HEK293 (cell line): ENCODE measurements at regions not wholly inside any gene's neighbourhood (a gene's known extent, or its start where the extent isn't known, plus 50 kb on each side); places are given as distances from the start of the nearest gene placed in this dataset.
A peak's percentile ranks its signal among the peaks of the same experiment; 100 is the strongest.

Experiments used
- CTCF ChIA-PET: fragments of 350-600 bp; formaldehyde crosslinking; extraction: SDS; loops from one replicate; lab custom pipeline; 2021; ENCODE audit warnings: antibody characterized with exemption; lab: Yijun Ruan, JAX
- POLR2A ChIA-PET: fragments of 300-600 bp; formaldehyde crosslinking; extraction: SDS; loops from one replicate; lab custom pipeline; 2020; ENCODE audit warnings: antibody characterized with exemption, inconsistent platforms; lab: Yijun Ruan, JAX
- H3K27ac ChIP-seq: fragments of 200-500 bp; sonication (Bioruptor generic); 2 replicates; pipeline ENCODE4 v1.5.1; 2014; ENCODE audit warnings: low read depth, low read length, control low read depth, inconsistent platforms; ENCODE audit errors: extremely low read depth
- H3K36me3 ChIP-seq, 2 experiments: fragments of 200-500 bp in 1 of 2; sonication (Bioruptor generic) in 1 of 2; 1 replicate in 1 of 2; 2 replicates in 1 of 2; pipeline ENCODE4 v1.5.1; 2014 to 2017; ENCODE audit warnings: inconsistent platforms in 2 of 2, low read length in 2 of 2; ENCODE audit not compliant: control insufficient read depth in 2 of 2, insufficient read depth in 1 of 2
- H3K4me1 ChIP-seq: fragments of 200-500 bp; sonication (Bioruptor generic); 2 replicates; pipeline ENCODE4 v1.5.1; 2014; ENCODE audit warnings: mild to moderate bottlenecking, low read length, inconsistent platforms; ENCODE audit not compliant: control insufficient read depth, insufficient read depth
- H3K4me3 ChIP-seq: 2 replicates; pipeline ENCODE4 v1.5.1; 2011; ENCODE audit warnings: low read depth, mild to moderate bottlenecking, control low read depth, low read length, moderate library complexity
- H3K9me3 ChIP-seq: fragments of 200-500 bp; sonication (Bioruptor generic); 2 replicates; pipeline ENCODE4 v1.5.1; 2014; ENCODE audit warnings: low read depth, low read length, inconsistent platforms; ENCODE audit not compliant: control insufficient read depth, insufficient read depth
- GLIS1 ChIP-seq: fragments of 450-650 bp; formaldehyde crosslinking; IDR thresholded peaks from 2 replicates; pipeline ENCODE4 v1.5.1; 2016; ENCODE audit warnings: missing biosample characterization, missing genetic modification characterization
- PRDM10 ChIP-seq: fragments of 450-650 bp; formaldehyde crosslinking; IDR thresholded peaks from 2 replicates; pipeline ENCODE4 v1.5.1; 2016; ENCODE audit warnings: missing biosample characterization, missing genetic modification characterization
- ZBTB48 ChIP-seq: fragments of 450-650 bp; formaldehyde crosslinking; IDR thresholded peaks from 2 replicates; pipeline ENCODE4 v1.5.1; 2016; ENCODE audit warnings: missing biosample characterization, missing genetic modification characterization
- ZNF140 ChIP-seq: fragments of 450-650 bp; formaldehyde crosslinking; IDR thresholded peaks from 2 replicates; pipeline ENCODE4 v1.5.1; 2016; ENCODE audit warnings: missing biosample characterization, missing genetic modification characterization
- ZNF157 ChIP-seq: fragments of 450-650 bp; formaldehyde crosslinking; IDR thresholded peaks from 2 replicates; pipeline ENCODE4 v1.5.1; 2016; ENCODE audit warnings: missing biosample characterization, missing genetic modification characterization
- ZNF335 ChIP-seq: fragments of 450-650 bp; formaldehyde crosslinking; conservative IDR thresholded peaks from 2 replicates; pipeline ENCODE4 v1.5.1; 2016; ENCODE audit warnings: missing biosample characterization, missing genetic modification characterization
- ZNF391 ChIP-seq: fragments of 450-650 bp; formaldehyde crosslinking; IDR thresholded peaks from 2 replicates; pipeline ENCODE4 v1.5.1; 2016; ENCODE audit warnings: low read depth, missing biosample characterization, missing genetic modification characterization, borderline replicate concordance
- ZNF521 ChIP-seq: fragments of 450-650 bp; formaldehyde crosslinking; IDR thresholded peaks from 2 replicates; pipeline ENCODE4 v1.5.1; 2017; ENCODE audit warnings: missing biosample characterization, mild to moderate bottlenecking, missing genetic modification characterization
- ZNF529 ChIP-seq: fragments of 450-650 bp; formaldehyde crosslinking; IDR thresholded peaks from 2 replicates; pipeline ENCODE4 v1.5.1; 2017; ENCODE audit warnings: missing genetic modification characterization, missing biosample characterization; ENCODE audit not compliant: insufficient replicate concordance
- ZNF585B ChIP-seq: fragments of 450-650 bp; formaldehyde crosslinking; IDR thresholded peaks from 2 replicates; pipeline ENCODE4 v1.5.1; 2016; ENCODE audit warnings: missing biosample characterization, missing genetic modification characterization
- ZNF654 ChIP-seq: fragments of 450-650 bp; formaldehyde crosslinking; IDR thresholded peaks from 2 replicates; pipeline ENCODE4 v1.5.1; 2016; ENCODE audit warnings: low read depth, missing biosample characterization, missing genetic modification characterization
- ZNF76 ChIP-seq: fragments of 450-650 bp; formaldehyde crosslinking; IDR thresholded peaks from 2 replicates; pipeline ENCODE4; 2016; ENCODE audit warnings: low read depth, missing biosample characterization, missing genetic modification characterization, borderline replicate concordance
- ZNF837 ChIP-seq: fragments of 450-650 bp; formaldehyde crosslinking; IDR thresholded peaks from 2 replicates; pipeline ENCODE4 v1.5.1; 2016; ENCODE audit warnings: missing biosample characterization, missing genetic modification characterization
- TF ChIP-seq, protein P1 (sequence below): fragments of 450-650 bp; formaldehyde crosslinking; IDR thresholded peaks from 2 replicates; pipeline ENCODE4 v1.5.1; 2016; ENCODE audit warnings: missing biosample characterization, missing genetic modification characterization
- TF ChIP-seq, protein P2 (sequence below): fragments of 450-650 bp; formaldehyde crosslinking; IDR thresholded peaks from 2 replicates; pipeline ENCODE4 v1.5.1; 2016; ENCODE audit warnings: missing biosample characterization, missing genetic modification characterization
- TF ChIP-seq, protein P3 (sequence below): fragments of 450-650 bp; formaldehyde crosslinking; IDR thresholded peaks from 2 replicates; pipeline ENCODE4 v1.5.1; 2016; ENCODE audit warnings: missing biosample characterization, missing genetic modification characterization

DNA sequence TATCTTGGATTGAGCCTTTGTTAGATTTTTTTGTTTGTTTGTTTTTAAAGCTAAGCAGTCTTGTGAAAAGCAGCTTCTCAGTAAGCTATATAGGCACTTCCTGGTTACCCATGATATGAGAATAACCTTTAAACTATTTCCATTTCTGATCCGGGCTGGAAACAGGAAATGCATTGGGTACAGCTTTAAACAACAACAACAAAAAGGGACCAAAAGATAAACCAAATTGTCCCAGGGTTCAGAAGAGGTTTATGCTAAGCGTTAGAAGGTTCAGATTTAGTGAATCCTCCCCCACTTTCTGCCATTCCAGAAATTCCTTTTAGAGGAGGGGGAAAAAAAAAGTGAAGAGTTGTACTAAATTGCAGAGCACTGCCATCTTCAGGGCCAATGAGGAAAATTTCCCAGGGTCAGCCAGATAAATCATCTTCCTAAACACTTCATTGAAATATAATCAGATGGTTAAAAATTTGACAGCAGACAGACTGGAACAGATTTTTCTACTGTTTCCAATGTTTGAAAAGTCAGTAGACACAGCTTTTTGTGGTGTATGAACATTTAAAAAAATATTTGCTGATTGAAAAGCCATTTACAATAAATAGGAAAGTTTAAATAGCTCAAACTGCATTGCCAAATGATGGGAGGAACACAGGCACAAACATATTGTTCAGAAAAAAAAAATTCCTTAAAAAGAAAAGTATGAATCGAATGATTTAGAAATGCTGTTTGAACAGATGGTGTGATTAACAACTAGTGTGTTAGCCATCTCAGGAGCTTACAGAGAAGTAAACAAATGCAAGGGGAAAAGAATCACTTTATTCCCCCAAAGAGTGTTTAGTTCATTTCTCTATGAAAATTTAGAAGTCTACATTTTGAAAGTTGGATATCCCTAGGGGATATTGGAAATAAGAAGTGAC is 189.9 kb upstream of the TANK start:
- Histone ChIP-seq H3K36me3 (no peaks in the 10 kb centered on the region), H3K4me1 (no peaks in the 10 kb centered on the region), H3K27ac (no peak overlapping the region), H3K4me3 (no peak overlapping the region), H3K9me3 (no peaks in the 10 kb centered on the region)
- POLR2A ChIA-PET = interaction anchor here (1.0 kb wide), 2 partner anchors 144 to 700 kb away, joined by 3 to 4 read pairs; no protein-coding TSS in a partner anchor
- CTCF ChIA-PET = interaction anchor here (0.6 to 2.7 kb wide), 33 partner anchors 8 to 911 kb away, joined by 3 to 19 read pairs (median 4); no protein-coding TSS in a partner anchor
- TF ChIP-seq ZNF529 (tag by site-specific recombination) (no peak), ZNF76 (tag by site-specific recombination) (no peak), ZNF521 (tag by site-specific recombination) (no peak), ZNF654 (tag by site-specific recombination) (peak; percentile 76), ZNF391 (tag by site-specific recombination) (no peak), GLIS1 (tag by site-specific recombination) (no peak), ZNF837 (tag by site-specific recombination) (no peak), ZNF335 (0 out of 2 replicates have a peak, but pooled peaks have one; percentile 14), ZNF585B (tag by site-specific recombination) (no peak), ZNF140 (tag by site-specific recombination) (no peak), ZBTB48 (tag by site-specific recombination) (no peak), ZNF157 (no peak), PRDM10 (tag by site-specific recombination) (peak; percentile 40; the same call in 1 of the 2 replicates)
- TF ChIP-seq, protein P1, sequence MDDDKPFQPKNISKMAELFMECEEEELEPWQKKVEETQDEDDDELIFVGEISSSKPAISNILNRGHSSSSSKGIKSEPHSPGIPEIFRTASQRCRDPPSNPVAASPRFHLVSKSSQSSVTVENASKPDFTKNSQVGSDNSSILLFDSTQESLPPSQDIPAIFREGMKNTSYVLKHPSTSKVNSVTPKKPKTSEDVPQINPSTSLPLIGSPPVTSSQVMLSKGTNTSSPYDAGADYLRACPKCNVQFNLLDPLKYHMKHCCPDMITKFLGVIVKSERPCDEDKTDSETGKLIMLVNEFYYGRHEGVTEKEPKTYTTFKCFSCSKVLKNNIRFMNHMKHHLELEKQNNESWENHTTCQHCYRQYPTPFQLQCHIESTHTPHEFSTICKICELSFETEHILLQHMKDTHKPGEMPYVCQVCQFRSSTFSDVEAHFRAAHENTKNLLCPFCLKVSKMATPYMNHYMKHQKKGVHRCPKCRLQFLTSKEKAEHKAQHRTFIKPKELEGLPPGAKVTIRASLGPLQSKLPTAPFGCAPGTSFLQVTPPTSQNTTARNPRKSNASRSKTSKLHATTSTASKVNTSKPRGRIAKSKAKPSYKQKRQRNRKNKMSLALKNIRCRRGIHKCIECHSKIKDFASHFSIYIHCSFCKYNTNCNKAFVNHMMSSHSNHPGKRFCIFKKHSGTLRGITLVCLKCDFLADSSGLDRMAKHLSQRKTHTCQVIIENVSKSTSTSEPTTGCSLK (tag by site-specific recombination) = no peak
- TF ChIP-seq, protein P2, sequence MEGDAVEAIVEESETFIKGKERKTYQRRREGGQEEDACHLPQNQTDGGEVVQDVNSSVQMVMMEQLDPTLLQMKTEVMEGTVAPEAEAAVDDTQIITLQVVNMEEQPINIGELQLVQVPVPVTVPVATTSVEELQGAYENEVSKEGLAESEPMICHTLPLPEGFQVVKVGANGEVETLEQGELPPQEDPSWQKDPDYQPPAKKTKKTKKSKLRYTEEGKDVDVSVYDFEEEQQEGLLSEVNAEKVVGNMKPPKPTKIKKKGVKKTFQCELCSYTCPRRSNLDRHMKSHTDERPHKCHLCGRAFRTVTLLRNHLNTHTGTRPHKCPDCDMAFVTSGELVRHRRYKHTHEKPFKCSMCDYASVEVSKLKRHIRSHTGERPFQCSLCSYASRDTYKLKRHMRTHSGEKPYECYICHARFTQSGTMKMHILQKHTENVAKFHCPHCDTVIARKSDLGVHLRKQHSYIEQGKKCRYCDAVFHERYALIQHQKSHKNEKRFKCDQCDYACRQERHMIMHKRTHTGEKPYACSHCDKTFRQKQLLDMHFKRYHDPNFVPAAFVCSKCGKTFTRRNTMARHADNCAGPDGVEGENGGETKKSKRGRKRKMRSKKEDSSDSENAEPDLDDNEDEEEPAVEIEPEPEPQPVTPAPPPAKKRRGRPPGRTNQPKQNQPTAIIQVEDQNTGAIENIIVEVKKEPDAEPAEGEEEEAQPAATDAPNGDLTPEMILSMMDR (tag by site-specific recombination) = peak; percentile 53; the same call in 1 of the 2 replicates
- TF ChIP-seq, protein P3, sequence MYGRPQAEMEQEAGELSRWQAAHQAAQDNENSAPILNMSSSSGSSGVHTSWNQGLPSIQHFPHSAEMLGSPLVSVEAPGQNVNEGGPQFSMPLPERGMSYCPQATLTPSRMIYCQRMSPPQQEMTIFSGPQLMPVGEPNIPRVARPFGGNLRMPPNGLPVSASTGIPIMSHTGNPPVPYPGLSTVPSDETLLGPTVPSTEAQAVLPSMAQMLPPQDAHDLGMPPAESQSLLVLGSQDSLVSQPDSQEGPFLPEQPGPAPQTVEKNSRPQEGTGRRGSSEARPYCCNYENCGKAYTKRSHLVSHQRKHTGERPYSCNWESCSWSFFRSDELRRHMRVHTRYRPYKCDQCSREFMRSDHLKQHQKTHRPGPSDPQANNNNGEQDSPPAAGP (tag by site-specific recombination) = no peak
